DMS53 (cell line): ENCODE measurements at regions not wholly inside any gene's neighbourhood (a gene's known extent, or its start where the extent isn't known, plus 50 kb on each side); places are given as distances from the start of the nearest gene placed in this dataset.

Experiments used
- DNase-seq: peaks from one replicate; lab custom pipeline; 2025; lab: John Stamatoyannopoulos, UW

- DNase-seq, result no peak
Observed at GRCh38 chr18:77906103-77906892, 656.6 kb downstream of the GALR1 start.

- no peak for DNase-seq
Observed at GRCh38 chr18:77910347-77910746, 660.7 kb downstream of the GALR1 start.

DNA sequence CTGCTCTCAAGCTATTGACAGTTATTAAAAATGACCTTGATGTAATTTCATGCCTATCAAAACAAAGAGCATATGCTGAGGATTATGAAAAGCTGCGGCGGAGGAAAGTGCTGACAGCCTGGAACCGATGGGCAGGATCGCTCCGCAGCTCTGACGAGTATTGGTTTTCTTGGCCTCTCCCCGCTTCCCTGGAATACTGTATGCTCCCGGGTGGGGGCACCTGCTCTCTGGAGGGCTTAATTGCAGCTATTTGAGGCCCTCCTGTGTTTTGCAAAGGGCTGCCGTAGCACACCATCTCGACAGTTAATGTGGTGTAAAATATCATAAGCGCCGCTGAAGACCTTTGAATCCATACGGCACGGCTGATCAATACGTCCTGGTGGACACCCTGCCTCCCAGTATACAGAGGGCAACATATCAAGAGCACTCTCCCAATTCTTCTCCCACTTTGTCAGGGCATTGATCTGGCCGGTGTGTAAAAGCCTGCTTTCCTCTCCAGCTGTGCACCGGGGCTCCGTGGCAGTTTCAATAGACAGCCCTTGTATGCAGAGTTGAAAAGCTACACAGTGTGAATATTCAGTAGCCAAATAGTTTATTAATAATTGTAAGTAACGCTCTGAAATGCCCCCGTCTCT, 662.4 kb downstream of the GALR1 start:
- no peak for DNase-seq

DNA sequence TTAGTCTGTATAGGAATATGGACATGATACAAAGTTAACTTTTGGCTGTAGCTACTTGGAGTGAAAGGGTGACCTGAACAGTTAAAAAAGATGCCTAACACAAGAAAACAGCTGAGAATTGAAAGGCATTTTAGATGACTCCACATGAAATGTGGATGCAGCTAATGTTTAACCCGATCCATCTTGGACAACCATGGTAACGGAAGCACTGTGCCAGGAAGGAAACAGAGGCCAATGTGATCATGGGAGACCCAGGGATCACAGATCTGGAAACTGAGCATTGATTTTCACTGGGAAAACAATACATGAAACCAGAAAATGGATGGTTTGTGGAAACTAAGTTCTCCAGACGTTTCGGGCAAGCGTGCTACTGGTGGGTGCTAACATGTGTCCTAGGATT, 669.1 kb downstream of the GALR1 start:
- no peak for DNase-seq

GRCh38 chr18:77919923-77920322, 670.3 kb downstream of the GALR1 start:
- DNase-seq, result no peak

- no peak for DNase-seq
Observed at GRCh38 chr18:77935342-77935741, 685.7 kb downstream of the GALR1 start.

DNA sequence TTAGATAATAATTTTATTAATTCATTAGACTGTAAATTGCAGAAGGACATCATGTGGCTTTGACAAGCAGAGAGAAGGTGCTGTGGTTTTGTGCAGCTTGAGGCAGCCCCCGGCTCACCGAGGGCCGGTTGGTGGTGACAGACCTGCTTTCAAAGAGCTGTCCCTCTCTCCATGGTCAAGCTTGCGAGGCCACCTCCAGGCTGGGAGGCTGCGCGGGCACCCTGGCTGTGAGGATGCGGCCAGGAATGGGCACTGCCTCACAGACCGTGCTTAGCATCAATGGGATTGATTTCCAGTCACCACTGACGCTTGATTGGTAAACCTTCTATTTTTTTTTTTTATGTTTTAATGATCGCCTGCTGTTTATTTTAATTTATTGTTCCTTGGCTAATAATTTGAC, 690.9 kb downstream of the GALR1 start:
- DNase-seq, result no peak

DNA sequence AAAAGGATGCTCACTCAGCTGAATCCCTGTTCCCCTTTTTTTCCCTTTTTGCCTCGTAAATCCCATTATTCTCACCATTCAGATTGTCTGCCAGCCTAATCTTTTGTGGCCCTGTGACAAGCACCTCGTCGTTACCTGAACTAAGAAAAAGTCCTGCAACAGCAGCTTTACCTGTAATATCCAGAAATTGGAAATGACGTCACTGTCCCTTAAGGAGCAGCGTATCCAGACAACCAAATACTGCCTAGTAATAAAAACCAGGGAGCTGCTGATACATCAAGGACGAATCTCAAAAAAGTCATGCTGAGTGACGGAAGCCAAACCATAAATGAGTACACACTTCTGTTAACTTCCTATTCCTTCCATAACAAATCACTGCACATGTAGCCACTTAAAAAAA, 694.9 kb downstream of the GALR1 start:
- no peak for DNase-seq

- DNase-seq, result no peak
Observed at GRCh38 chr18:77948567-77948966, 698.9 kb downstream of the GALR1 start.

GRCh38 chr18:77949355-77949973, 699.8 kb downstream of the GALR1 start:
- no peak for DNase-seq

GRCh38 chr18:77959248-77959647, 709.6 kb downstream of the GALR1 start:
- DNase-seq, result no peak

DNA sequence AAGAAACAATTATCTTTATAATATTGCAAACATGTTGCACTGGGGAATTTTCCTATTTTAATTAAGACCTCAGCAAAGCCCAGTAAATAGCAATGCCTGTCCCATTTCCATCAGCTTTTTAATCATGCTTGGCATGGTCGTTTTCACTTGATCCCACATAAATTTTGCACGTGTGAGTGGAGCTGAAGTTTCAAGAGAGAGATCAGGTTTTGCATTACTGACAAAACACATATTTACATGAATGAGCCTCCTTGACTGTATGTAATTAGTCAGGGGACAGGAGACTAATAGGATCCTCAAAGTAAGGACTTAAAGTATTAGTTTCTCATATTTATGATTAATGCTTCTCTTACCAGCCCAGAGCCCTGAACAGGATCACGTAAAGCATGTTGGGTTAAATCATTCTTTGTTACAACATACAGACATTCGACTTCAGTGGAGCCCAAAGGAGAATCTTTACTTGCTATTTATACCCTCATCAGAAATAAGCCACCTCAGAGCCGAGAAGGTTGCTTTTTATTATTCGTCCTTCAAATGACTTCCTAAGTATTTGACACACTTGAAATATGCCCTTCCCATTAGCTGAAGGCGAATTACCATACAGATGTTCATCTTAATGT, 711.3 kb downstream of the GALR1 start:
- DNase-seq, result no peak

- no peak for DNase-seq
Observed at GRCh38 chr18:77967071-77967470, 717.4 kb downstream of the GALR1 start.

- DNase-seq, result no peak
Observed at GRCh38 chr18:77967791-77968190, 718.1 kb downstream of the GALR1 start.

DNA sequence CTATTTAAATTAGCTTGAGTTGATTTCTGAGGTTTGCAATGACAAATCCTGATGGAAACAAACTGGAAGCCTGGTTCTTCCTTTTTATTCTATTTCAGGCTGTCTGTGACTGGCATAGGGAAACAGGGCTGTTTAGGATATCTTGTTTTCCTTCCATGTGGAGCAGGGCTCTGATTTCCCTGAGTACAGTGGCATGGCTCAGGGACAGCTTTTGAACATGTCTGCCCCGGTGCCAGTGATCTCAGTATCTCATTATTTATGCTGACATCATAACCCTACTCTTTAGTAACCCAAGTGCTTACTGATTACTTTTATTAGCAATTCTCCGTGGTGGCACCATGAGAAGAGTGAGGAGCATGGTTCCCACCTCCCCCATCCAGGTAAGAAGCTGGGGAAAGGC, 720.3 kb downstream of the GALR1 start:
- no peak for DNase-seq

- no peak for DNase-seq
Observed at GRCh38 chr18:77970814-77971213, 721.2 kb downstream of the GALR1 start.

DNA sequence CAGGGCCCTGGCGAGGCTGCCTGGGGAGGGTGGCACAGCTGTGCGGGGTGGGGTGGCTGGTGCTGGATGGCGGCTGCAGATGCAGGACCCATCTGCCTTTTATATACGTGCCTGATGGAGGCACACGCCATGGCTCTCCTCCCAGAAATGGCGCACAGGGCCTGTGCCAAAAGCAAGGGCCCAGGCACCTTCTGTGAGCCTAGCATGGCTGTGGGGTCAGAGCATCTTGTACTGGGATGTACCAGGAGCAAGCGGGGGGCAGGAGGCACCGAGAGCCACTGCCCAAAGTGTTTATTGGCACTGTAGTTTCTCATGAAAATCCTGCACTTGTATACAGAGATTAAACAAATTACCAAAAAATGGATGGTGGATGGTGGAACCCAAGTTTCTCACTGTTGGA, 724.1 kb downstream of the GALR1 start:
- no peak for DNase-seq

DNA sequence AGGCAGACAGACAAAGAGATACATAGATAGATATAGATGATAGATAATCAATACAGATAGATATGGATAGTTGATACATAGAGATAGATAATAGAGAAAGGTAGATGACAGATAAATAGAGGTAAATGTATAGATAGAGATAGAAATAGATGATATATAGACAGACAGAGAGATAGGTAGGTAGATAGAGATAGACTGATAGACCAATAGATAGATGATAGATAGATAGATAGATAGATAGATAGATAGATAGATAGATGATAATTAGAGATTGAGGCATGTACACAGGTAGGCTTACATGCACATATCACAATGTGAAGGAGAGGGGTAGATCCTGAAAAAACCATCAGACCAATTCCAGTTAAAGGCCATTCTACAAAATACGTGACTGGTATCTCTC, 724.7 kb downstream of the GALR1 start:
- no peak for DNase-seq

GRCh38 chr18:77977331-77977730, 727.7 kb downstream of the GALR1 start:
- DNase-seq, result no peak

GRCh38 chr18:77980275-77980674, 730.6 kb downstream of the GALR1 start:
- no peak for DNase-seq

DNA sequence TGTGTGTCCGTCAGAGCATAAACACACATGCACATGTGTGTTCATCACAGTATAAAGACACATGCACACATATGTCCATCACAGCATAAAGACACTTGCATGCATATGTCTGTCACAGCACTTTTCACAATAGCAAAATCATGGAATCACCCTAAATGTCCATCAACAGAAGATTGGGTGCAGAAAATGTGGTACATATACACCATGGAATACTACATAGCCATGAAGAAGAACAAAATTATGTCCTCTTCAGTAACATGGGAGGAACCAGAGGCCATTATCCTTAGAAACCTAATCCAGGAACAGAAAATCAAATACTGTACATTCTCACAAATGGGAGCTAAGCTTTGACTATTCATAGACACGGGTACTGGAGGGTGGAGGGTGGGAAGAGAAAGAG, 732.2 kb downstream of the GALR1 start:
- DNase-seq, result no peak

DNA sequence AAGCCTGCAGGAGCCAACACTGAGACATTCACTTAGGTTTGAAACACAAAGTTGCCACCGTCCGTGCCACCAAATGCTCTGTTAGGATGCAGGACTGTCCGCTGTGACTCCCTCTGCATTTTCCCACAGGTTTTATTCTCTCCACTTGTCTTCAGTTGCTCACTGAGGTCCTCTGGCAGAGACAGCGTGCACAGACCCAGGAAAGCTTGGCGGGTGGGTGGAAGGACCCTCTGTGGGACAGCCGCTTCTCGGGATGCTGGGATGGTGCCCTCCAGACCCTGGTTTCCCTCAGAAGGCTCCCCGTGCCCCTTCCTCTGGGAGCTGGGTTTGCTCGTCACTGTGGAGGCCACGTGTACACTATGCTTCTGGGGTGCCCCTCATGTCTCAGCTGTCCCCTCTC, 733.6 kb downstream of the GALR1 start:
- no peak for DNase-seq

DNA sequence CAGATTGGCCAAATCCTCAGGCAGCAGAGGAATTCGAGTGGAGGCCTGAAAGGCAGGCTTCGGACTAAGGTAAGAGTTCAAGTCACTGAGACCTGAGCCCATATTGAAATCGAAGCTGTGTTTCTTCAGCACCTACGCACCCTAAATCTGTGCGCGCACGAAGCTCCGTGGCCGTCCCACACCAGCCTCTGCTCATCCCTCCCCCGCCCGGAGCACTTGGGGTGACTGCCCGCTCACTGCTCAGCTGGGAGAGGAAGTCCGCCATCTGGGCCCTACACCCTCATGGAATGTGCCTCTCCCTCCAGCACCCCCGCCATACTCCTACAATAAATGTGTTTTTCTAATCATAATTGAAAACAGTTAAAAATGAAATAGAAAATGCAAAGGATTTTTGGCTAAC, 734.5 kb downstream of the GALR1 start:
- no peak for DNase-seq
